Ovary (tissue), 7 donors: ENCODE measurements at regions not wholly inside any gene's neighbourhood (a gene's known extent, or its start where the extent isn't known, plus 50 kb on each side); places are given as distances from the start of the nearest gene placed in this dataset.
A peak's percentile ranks its signal among the peaks of the same experiment; 100 is the strongest.

Source experiments
- DNase-seq, 5 donors: peaks; one replicate each; pipeline ENCODE4 v3.0.0-alpha.2; 2019 to 2020
- H3K27ac ChIP-seq, 2 donors: fragments of 200-600 bp; one replicate each; pipeline versions ENCODE4 v1.5.1 to v1.8.0; 2019 to 2022
- H3K27me3 ChIP-seq: fragments of 200-600 bp; one replicate; pipeline ENCODE4 v1.8.0; 2022
- H3K36me3 ChIP-seq: fragments of 200-600 bp; sonication (generic); one replicate; pipeline ENCODE4 v1.5.1; 2019
- H3K4me1 ChIP-seq: one replicate; pipeline ENCODE4 v1.8.1; 2013; ENCODE audit warnings: mild to moderate bottlenecking, moderate library complexity; ENCODE audit not compliant: insufficient read depth
- H3K4me3 ChIP-seq: fragments of 200-600 bp; sonication (generic); one replicate; pipeline ENCODE4 v1.5.1; 2017
- H3K9me3 ChIP-seq, 2 donors: fragments of 200-600 bp in 1 of 2; sonication (generic) in 1 of 2; one replicate each; pipeline versions ENCODE4 v1.5.1 to v1.8.1; 2013 to 2019; ENCODE audit warnings: mild to moderate bottlenecking in 1 of 2, moderate library complexity in 1 of 2
- CTCF ChIP-seq, 3 donors: fragments of 450-650 bp in 2 of 3; fragments of 200-600 bp in 1 of 3; IDR thresholded peaks; one replicate each; pipeline versions ENCODE4 v1.5.1 to v1.8.0; 2016 to 2022; ENCODE audit warnings: antibody characterized with exemption in 3 of 3, mild to moderate bottlenecking in 1 of 3
- EP300 ChIP-seq: sonication (generic); formaldehyde crosslinking; IDR thresholded peaks from one replicate; pipeline ENCODE4 v1.6.1; 2017; ENCODE audit warnings: antibody characterized with exemption
- POLR2A ChIP-seq: fragments of 450-650 bp; IDR thresholded peaks from one replicate; pipeline ENCODE4 v1.6.1; 2017; ENCODE audit warnings: antibody characterized with exemption, mild to moderate bottlenecking, moderate library complexity
- WGBS, 3 donors: extraction: QIAGEN DNeasy Blood & Tissue Kit in 1 of 3; methylation state at CpG; one replicate each; pipeline versions ENCODE4 v1.1.5 to v1.1.7; 2013 to 2017; 5-methylcytosine and 5-hydroxymethylcytosine counted together
- intact Hi-C, 4 donors: fragments of 100-400 bp; cut with DNase I; formaldehyde crosslinking; loops; one replicate each; pipeline versions ENCODE4 v1.11.0 to v1.15.1; 2022 to 2023
- donor health status: DM: no; HTN: no; CAD: no; lungs with moderate emphysema.
- donor health status: DM: no; HTN: no; CAD: no.
- donor health status: Bipolar disorder and iron deficiency.
- donor health status: DM: no; HTN: no; CAD: no.
- donor health status: DM: yes; HTN: yes; CAD: no.

GRCh38 chr16:65547772-65548446 lies 426.0 kb upstream of the CDH11 start:
- 13 to 23% (median 13%) methylated on average over 7 of the region's 7 CpGs for WGBS, 3 donors
- TF ChIP-seq CTCF (IDR thresholded peaks at IDR 0.05) (no peak), EP300 (no peak), POLR2A (no peak)

GRCh38 chr16:65546353-65546791 lies 424.5 kb upstream of the CDH11 start:
- TF ChIP-seq EP300 (no peak), POLR2A (no peak), CTCF (IDR thresholded peaks at IDR 0.05) (no peak)
- H3K36me3 ChIP-seq = no peaks in the 10 kb centered on the region
- intact Hi-C loops = no loop called here
- no peak overlapping the region for H3K27ac ChIP-seq
- no peaks in the 10 kb centered on the region for H3K27me3 ChIP-seq
- DNase-seq = no peak
- H3K9me3 ChIP-seq = no peaks in the 10 kb centered on the region
- 1 to 7% (median 3%) methylated on average over 3 of the region's 3 CpGs for WGBS, 3 donors
- H3K4me1 ChIP-seq = peaks cover 26% of the 10 kb centered on the region
- H3K4me3 ChIP-seq = no peak overlapping the region

More at GRCh38 chr16:65547772-65548446, 426.0 kb upstream of the CDH11 start:
- no peak for DNase-seq
- Histone ChIP-seq H3K27ac (peak overlapping the region in 1 of 2 donors; percentile 1), H3K4me1 (peaks cover 26% of the 10 kb centered on the region), H3K36me3 (no peaks in the 10 kb centered on the region), H3K4me3 (no peak overlapping the region), H3K27me3 (no peaks in the 10 kb centered on the region), H3K9me3 (no peaks in the 10 kb centered on the region)
- intact Hi-C loops = no loop called here

GRCh38 chr16:65545413-65545956 lies 423.6 kb upstream of the CDH11 start:
- Histone ChIP-seq H3K4me3 (no peak overlapping the region), H3K27me3 (no peaks in the 10 kb centered on the region), H3K4me1 (peaks cover 26% of the 10 kb centered on the region), H3K36me3 (no peaks in the 10 kb centered on the region), H3K9me3 (no peaks in the 10 kb centered on the region), H3K27ac (no peak overlapping the region)
- WGBS, 3 donors = 47 to 59% (median 57%) methylated on average over 2 of the region's 2 CpGs
- no peak for TF ChIP-seq CTCF (IDR thresholded peaks at IDR 0.05)
- no peak for TF ChIP-seq EP300
- TF ChIP-seq POLR2A = no peak
- DNase-seq = no peak
- intact Hi-C loops = no loop called here

GRCh38 chr16:65543781-65544740 lies 422.2 kb upstream of the CDH11 start:
- TF ChIP-seq POLR2A (no peak), CTCF (IDR thresholded peaks at IDR 0.05) (no peak), EP300 (no peak)
- Histone ChIP-seq H3K27ac (no peak overlapping the region), H3K36me3 (no peaks in the 10 kb centered on the region), H3K4me3 (no peak overlapping the region), H3K9me3 (no peaks in the 10 kb centered on the region), H3K27me3 (no peaks in the 10 kb centered on the region), H3K4me1 (peaks cover 22% of the 10 kb centered on the region)
- WGBS, 3 donors = 89 to 94% (median 89%) methylated on average over 5 of the region's 5 CpGs
- intact Hi-C loops = no loop called here
- DNase-seq = no peak
